ENCODE measurements at regions not wholly inside any gene's neighbourhood (a gene's known extent, or its start where the extent isn't known, plus 50 kb on each side); places are given as distances from the start of the nearest gene placed in this dataset.

GRCh38 chr15:35211240-35211902, 126.3 kb upstream of the NANOGP8 start:
- no peak overlapping the region for H3K27ac Mint-ChIP-seq
- no peaks in the 10 kb centered on the region for H3K9me3 Mint-ChIP-seq
- peaks cover 2% of the 10 kb centered on the region for H3K27me3 Mint-ChIP-seq
- no peak for ATAC-seq (ENCODE audit: low read depth)
- POLR2A ChIA-PET: no interaction called here
- no peaks in the 10 kb centered on the region for H3K4me1 Mint-ChIP-seq
- no peaks in the 10 kb centered on the region for H3K36me3 Mint-ChIP-seq
- no peak for DNase-seq
- no peak overlapping the region for H3K4me3 Mint-ChIP-seq

GRCh38 chr15:35210370-35210769, 125.3 kb upstream of the NANOGP8 start:
- Mint-ChIP-seq H3K36me3 (no peaks in the 10 kb centered on the region), H3K27me3 (peaks cover 2% of the 10 kb centered on the region), H3K9me3 (no peaks in the 10 kb centered on the region), H3K4me3 (no peak overlapping the region), H3K4me1 (no peaks in the 10 kb centered on the region), H3K27ac (no peak overlapping the region)
- POLR2A ChIA-PET: no interaction called here
- DNase-seq: no peak
- ATAC-seq (ENCODE audit: low read depth): no peak

GRCh38 chr15:35209838-35210237, 124.7 kb upstream of the NANOGP8 start:
- no peaks in the 10 kb centered on the region for H3K4me1 Mint-ChIP-seq
- ATAC-seq (ENCODE audit: low read depth) (no peak), DNase-seq (no peak)
- POLR2A ChIA-PET: no interaction called here
- H3K36me3 Mint-ChIP-seq: no peaks in the 10 kb centered on the region
- H3K4me3 Mint-ChIP-seq: no peak overlapping the region
- H3K27me3 Mint-ChIP-seq: peaks cover 2% of the 10 kb centered on the region
- H3K9me3 Mint-ChIP-seq: no peaks in the 10 kb centered on the region
- no peak overlapping the region for H3K27ac Mint-ChIP-seq

- no peaks in the 10 kb centered on the region for H3K36me3 Mint-ChIP-seq
- DNase-seq (no peak), ATAC-seq (ENCODE audit: low read depth) (no peak)
- no peaks in the 10 kb centered on the region for H3K4me1 Mint-ChIP-seq
- H3K27ac Mint-ChIP-seq: no peak overlapping the region
- H3K4me3 Mint-ChIP-seq: no peak overlapping the region
- POLR2A ChIA-PET: no interaction called here
- H3K27me3 Mint-ChIP-seq: peaks cover 2% of the 10 kb centered on the region
- H3K9me3 Mint-ChIP-seq: no peaks in the 10 kb centered on the region
Measured at GRCh38 chr15:35208353-35208752, 123.3 kb upstream of the NANOGP8 start.

GRCh38 chr15:35206060-35206675, 121.1 kb upstream of the NANOGP8 start:
- Mint-ChIP-seq H3K27ac (no peak overlapping the region), H3K4me1 (no peaks in the 10 kb centered on the region), H3K36me3 (no peaks in the 10 kb centered on the region), H3K9me3 (no peaks in the 10 kb centered on the region), H3K27me3 (peaks cover 2% of the 10 kb centered on the region), H3K4me3 (no peak overlapping the region)
- ATAC-seq (ENCODE audit: low read depth): no peak
- POLR2A ChIA-PET: no interaction called here
- no peak for DNase-seq

GRCh38 chr15:35198197-35198596, 113.1 kb upstream of the NANOGP8 start:
- no peaks in the 10 kb centered on the region for H3K27me3 Mint-ChIP-seq
- POLR2A ChIA-PET: interaction anchor here (0.6 kb wide), 1 partner anchor 569 kb away, joined by 3 read pairs; no protein-coding TSS in a partner anchor
- no peaks in the 10 kb centered on the region for H3K36me3 Mint-ChIP-seq
- no peak overlapping the region for H3K27ac Mint-ChIP-seq
- H3K4me3 Mint-ChIP-seq: no peak overlapping the region
- DNase-seq (no peak), ATAC-seq (ENCODE audit: low read depth) (no peak)
- H3K9me3 Mint-ChIP-seq: no peaks in the 10 kb centered on the region
- H3K4me1 Mint-ChIP-seq: no peaks in the 10 kb centered on the region

- Mint-ChIP-seq H3K4me1 (no peaks in the 10 kb centered on the region), H3K27me3 (no peaks in the 10 kb centered on the region), H3K9me3 (no peaks in the 10 kb centered on the region), H3K36me3 (no peaks in the 10 kb centered on the region), H3K4me3 (no peak overlapping the region), H3K27ac (no peak overlapping the region)
- ATAC-seq (ENCODE audit: low read depth) (no peak), DNase-seq (no peak)
- POLR2A ChIA-PET: interaction anchor here (0.6 kb wide), 1 partner anchor 569 kb away, joined by 3 read pairs; no protein-coding TSS in a partner anchor
Measured at GRCh38 chr15:35197754-35198153, 112.7 kb upstream of the NANOGP8 start.

GRCh38 chr15:35197306-35197705, 112.2 kb upstream of the NANOGP8 start:
- POLR2A ChIA-PET: no interaction called here
- no peak overlapping the region for H3K4me3 Mint-ChIP-seq

GRCh38 chr15:35196273-35196672, 111.2 kb upstream of the NANOGP8 start:
- Mint-ChIP-seq H3K4me1 (no peaks in the 10 kb centered on the region), H3K36me3 (no peaks in the 10 kb centered on the region), H3K9me3 (peaks cover 5% of the 10 kb centered on the region), H3K27me3 (no peaks in the 10 kb centered on the region), H3K4me3 (no peak overlapping the region), H3K27ac (no peak overlapping the region)
- ATAC-seq (ENCODE audit: low read depth): no peak
- no peak for DNase-seq
- POLR2A ChIA-PET: no interaction called here

More at GRCh38 chr15:35197306-35197705, 112.2 kb upstream of the NANOGP8 start:
- ATAC-seq (ENCODE audit: low read depth): no peak
- Mint-ChIP-seq H3K27me3 (no peaks in the 10 kb centered on the region), H3K4me1 (no peaks in the 10 kb centered on the region), H3K27ac (no peak overlapping the region), H3K36me3 (no peaks in the 10 kb centered on the region), H3K9me3 (no peaks in the 10 kb centered on the region)
- DNase-seq: no peak

GRCh38 chr15:35195649-35196048, 110.6 kb upstream of the NANOGP8 start:
- POLR2A ChIA-PET: no interaction called here
- H3K27ac Mint-ChIP-seq: no peak overlapping the region
- no peaks in the 10 kb centered on the region for H3K4me1 Mint-ChIP-seq
- no peaks in the 10 kb centered on the region for H3K36me3 Mint-ChIP-seq
- H3K27me3 Mint-ChIP-seq: no peaks in the 10 kb centered on the region
- ATAC-seq (ENCODE audit: low read depth) (no peak), DNase-seq (no peak)
- H3K4me3 Mint-ChIP-seq: no peak overlapping the region
- peaks cover 7% of the 10 kb centered on the region for H3K9me3 Mint-ChIP-seq

GRCh38 chr15:35195031-35195430, 109.9 kb upstream of the NANOGP8 start:
- Mint-ChIP-seq H3K9me3 (peaks cover 7% of the 10 kb centered on the region), H3K27me3 (no peaks in the 10 kb centered on the region), H3K4me1 (no peaks in the 10 kb centered on the region), H3K27ac (no peak overlapping the region), H3K4me3 (no peak overlapping the region), H3K36me3 (no peaks in the 10 kb centered on the region)
- DNase-seq (no peak), ATAC-seq (ENCODE audit: low read depth) (no peak)
- POLR2A ChIA-PET: no interaction called here

- Mint-ChIP-seq H3K4me1 (no peaks in the 10 kb centered on the region), H3K27ac (no peak overlapping the region), H3K4me3 (no peak overlapping the region), H3K27me3 (no peaks in the 10 kb centered on the region), H3K36me3 (no peaks in the 10 kb centered on the region), H3K9me3 (peaks cover 9% of the 10 kb centered on the region)
- no peak for DNase-seq
- ATAC-seq (ENCODE audit: low read depth): no peak
- POLR2A ChIA-PET: no interaction called here
Measured at GRCh38 chr15:35194296-35194695, 109.2 kb upstream of the NANOGP8 start.

GRCh38 chr15:35191783-35192182, 106.7 kb upstream of the NANOGP8 start:
- Mint-ChIP-seq H3K4me3 (no peak overlapping the region), H3K27ac (no peak overlapping the region), H3K36me3 (no peaks in the 10 kb centered on the region), H3K4me1 (no peaks in the 10 kb centered on the region), H3K27me3 (no peaks in the 10 kb centered on the region), H3K9me3 (peaks cover 9% of the 10 kb centered on the region)
- ATAC-seq (ENCODE audit: low read depth) (no peak), DNase-seq (no peak)
- POLR2A ChIA-PET: no interaction called here

- Mint-ChIP-seq H3K36me3 (no peaks in the 10 kb centered on the region), H3K27ac (no peak overlapping the region), H3K4me1 (no peaks in the 10 kb centered on the region), H3K4me3 (no peak overlapping the region), H3K27me3 (no peaks in the 10 kb centered on the region), H3K9me3 (peaks cover 5% of the 10 kb centered on the region)
- POLR2A ChIA-PET: no interaction called here
- no peak for ATAC-seq (ENCODE audit: low read depth)
- DNase-seq: no peak
Measured at GRCh38 chr15:35186346-35186745, 101.3 kb upstream of the NANOGP8 start.
